ENCODE measurements at regions not wholly inside any gene's neighbourhood (a gene's known extent, or its start where the extent isn't known, plus 50 kb on each side); places are given as distances from the start of the nearest gene placed in this dataset.

DNA sequence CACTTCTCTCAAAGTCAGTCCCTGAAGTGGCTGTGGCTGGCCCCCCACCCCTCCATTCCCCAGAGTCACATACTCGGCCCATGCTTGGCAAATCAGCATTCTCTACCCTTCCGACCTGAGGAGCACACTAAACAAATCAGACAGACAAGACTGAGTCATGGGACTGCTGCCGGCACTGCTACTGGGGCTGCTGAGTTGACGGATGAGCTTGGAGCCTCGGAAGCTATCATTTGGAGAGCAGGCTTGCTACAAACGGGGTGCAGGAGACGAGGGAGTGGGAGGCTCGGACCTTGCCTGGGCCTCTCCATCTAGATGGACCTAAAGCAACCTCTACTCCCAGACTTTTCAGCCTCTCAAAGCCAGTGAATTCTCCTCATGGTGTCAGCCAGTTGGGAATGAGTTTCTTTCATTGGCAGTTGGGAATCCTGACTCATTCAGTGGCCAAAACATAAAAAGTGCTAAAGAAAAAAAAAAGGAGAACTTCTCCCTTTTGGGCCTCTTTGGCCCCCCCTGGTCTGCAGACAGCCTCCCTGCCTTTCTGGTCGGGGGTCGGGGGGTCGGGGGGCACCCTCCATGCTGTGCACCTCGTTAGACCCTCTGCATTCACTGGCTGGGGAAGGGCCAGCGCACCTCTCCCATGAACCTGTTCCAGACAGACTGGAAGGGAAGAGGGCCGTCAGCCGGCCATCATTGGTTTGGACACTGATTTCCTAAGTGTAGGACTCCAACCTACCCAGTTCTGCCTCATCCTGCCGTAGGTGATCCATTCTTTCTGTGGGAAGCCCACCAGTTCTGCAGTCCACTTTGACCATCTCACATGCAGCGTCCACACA is 52.3 kb upstream of the COL13A1 start:
- no peaks in the 10 kb centered on the region for H3K36me3 Mint-ChIP-seq
- no peak overlapping the region for H3K27ac Mint-ChIP-seq
- DNase-seq (ENCODE audit: low spot score in 2 of 2) (no peak), ATAC-seq (no peak)
- no peaks in the 10 kb centered on the region for H3K9me3 Mint-ChIP-seq

- H3K36me3 Mint-ChIP-seq = no peaks in the 10 kb centered on the region
- ATAC-seq = no peak
- no peaks in the 10 kb centered on the region for H3K9me3 Mint-ChIP-seq
- H3K27ac Mint-ChIP-seq = peak overlapping the region in 1 of 2 donors; percentile 31
- DNase-seq (ENCODE audit: low spot score in 2 of 2) = no peak
Measured at GRCh38 chr10:69750011-69750373, 51.7 kb upstream of the COL13A1 start.

- H3K27ac Mint-ChIP-seq = no peak overlapping the region
- H3K36me3 Mint-ChIP-seq = no peaks in the 10 kb centered on the region
- ATAC-seq (no peak), DNase-seq (ENCODE audit: low spot score in 2 of 2) (no peak)
- no peaks in the 10 kb centered on the region for H3K9me3 Mint-ChIP-seq
Measured at GRCh38 chr10:69750725-69751124, 51.0 kb upstream of the COL13A1 start.

DNA sequence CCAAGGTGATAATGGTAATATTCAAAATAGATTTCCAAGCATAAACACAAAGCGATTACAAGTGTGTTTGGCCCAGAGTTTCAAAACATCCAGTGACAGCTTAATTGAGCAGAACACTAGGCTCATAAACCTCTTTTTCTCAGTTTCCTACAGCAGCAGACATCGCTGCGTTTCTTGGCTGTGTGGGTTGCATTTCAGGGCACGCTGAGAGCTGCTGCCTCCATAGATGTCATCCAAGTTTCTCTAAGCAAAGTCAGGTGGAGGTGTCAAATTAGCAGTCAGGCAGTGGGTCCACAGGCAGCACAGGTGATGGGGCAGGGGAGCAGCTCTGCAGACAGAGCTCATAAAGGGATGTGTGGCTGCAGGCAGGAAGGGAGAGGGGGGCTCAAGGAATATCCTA is 50.5 kb upstream of the COL13A1 start:
- no peak for DNase-seq (ENCODE audit: low spot score in 2 of 2)
- H3K9me3 Mint-ChIP-seq = no peaks in the 10 kb centered on the region
- no peaks in the 10 kb centered on the region for H3K36me3 Mint-ChIP-seq
- ATAC-seq = no peak
- no peak overlapping the region for H3K27ac Mint-ChIP-seq
